ENCODE measurements at regions not wholly inside any gene's neighbourhood (a gene's known extent, or its start where the extent isn't known, plus 50 kb on each side); places are given as distances from the start of the nearest gene placed in this dataset.

DNA sequence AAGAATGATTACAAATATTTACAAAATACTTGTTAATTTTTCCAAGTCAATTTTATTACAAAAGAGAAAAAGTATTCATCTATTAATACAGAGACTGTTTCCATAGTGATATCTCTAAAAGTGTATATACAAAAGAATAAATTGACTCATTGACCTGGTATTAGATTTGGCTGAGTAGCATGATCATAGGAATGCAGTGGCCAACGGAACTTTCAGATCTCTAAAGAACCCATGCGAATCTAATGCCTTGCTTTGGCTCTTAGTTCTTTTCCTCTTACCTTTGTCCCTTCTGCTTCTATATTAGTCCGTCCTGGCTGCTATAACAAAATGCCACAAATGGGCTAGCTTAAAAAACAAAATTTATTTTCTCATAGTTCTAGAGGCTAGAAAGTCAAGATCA lies 717.8 kb downstream of the TMTC2 start:
- no peak overlapping the region for H3K4me3 ChIP-seq (ENCODE audit: low read depth, low read length)
- no peaks in the 10 kb centered on the region for H3K4me1 ChIP-seq (ENCODE audit: control insufficient read depth, insufficient read depth, low read length)
- no peak overlapping the region for H3K27ac ChIP-seq (ENCODE audit: low read depth, low read length)
- no peaks in the 10 kb centered on the region for H3K27me3 ChIP-seq (ENCODE audit: control insufficient read depth, insufficient read depth, low read length)
- no peaks in the 10 kb centered on the region for H3K36me3 ChIP-seq (ENCODE audit: control insufficient read depth, insufficient read depth, low read length)
- H3K9ac ChIP-seq (ENCODE audit: low read length), result no peak overlapping the region
- H3K9me3 ChIP-seq (ENCODE audit: control insufficient read depth, insufficient read depth, low read depth, low read length), result no peaks in the 10 kb centered on the region

DNA sequence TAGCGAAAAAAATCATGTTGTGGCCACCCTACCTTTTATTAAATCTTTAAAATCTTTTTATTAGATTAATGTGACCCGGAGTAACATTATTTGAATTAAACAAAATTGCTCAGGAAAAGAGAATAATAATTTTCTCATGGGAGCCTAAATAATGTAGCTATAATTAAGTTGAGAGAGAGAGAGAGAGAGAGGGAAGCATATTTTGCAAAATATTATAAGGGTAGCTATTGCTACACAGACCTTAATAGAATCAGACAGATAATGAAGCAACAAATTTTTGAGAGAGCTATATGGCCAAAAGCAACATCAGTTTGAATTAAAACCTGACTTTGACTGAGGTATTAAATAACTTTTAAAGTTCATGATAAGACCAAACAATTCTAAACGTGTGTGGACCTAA lies 703.5 kb downstream of the TMTC2 start:
- no peak overlapping the region for H3K9ac ChIP-seq (ENCODE audit: low read length)
- H3K4me1 ChIP-seq (ENCODE audit: control insufficient read depth, insufficient read depth, low read length), result 0 out of 2 replicates have a peak, but pooled peaks cover 2% of the 10 kb centered on the region
- H3K27ac ChIP-seq (ENCODE audit: low read depth, low read length), result no peak overlapping the region
- H3K36me3 ChIP-seq (ENCODE audit: control insufficient read depth, insufficient read depth, low read length), result no peaks in the 10 kb centered on the region
- no peaks in the 10 kb centered on the region for H3K9me3 ChIP-seq (ENCODE audit: control insufficient read depth, insufficient read depth, low read depth, low read length)
- H3K27me3 ChIP-seq (ENCODE audit: control insufficient read depth, insufficient read depth, low read length), result no peaks in the 10 kb centered on the region
- no peak overlapping the region for H3K4me3 ChIP-seq (ENCODE audit: low read depth, low read length)

DNA sequence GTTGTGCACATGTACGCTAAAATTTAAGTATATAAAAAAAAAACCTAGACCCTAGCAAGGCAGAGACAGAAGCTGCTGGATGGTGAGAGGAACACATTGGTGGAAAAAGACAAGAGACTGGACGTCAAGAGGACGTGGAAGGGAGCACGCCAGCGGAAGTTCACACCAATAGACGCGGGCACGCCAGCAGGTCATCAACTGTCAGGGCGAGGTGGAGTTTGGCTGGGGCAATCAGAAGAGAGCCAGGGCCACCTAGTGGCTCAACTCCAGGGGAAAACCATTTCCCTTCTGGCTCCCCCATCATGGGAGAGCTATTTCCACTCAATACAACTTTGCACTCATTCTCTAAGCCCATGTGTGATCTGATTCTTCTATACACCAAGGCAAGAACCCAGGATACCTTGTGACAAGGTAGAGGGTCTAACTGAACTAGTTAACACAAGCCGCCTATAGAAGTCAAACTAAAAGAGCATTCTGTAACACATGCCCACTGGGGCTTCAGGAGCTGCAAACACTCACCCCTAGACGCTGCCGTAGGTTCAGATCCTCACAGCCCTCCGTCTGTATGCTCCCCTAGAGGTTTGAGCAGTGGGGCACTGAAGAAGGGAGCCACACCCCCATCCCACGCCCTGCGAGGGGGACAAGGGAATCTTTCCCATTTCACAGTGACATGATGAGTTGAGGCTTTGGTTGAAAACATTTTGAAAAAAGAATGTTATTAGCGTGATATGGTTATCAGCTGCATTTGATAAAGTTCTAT lies 702.7 kb downstream of the TMTC2 start:
- no peak overlapping the region for H3K9ac ChIP-seq (ENCODE audit: low read length)
- H3K4me3 ChIP-seq (ENCODE audit: low read depth, low read length), result no peak overlapping the region
- H3K27ac ChIP-seq (ENCODE audit: low read depth, low read length), result no peak overlapping the region
- H3K4me1 ChIP-seq (ENCODE audit: control insufficient read depth, insufficient read depth, low read length), result 0 out of 2 replicates have a peak, but pooled peaks cover 2% of the 10 kb centered on the region
- H3K36me3 ChIP-seq (ENCODE audit: control insufficient read depth, insufficient read depth, low read length), result no peaks in the 10 kb centered on the region
- no peaks in the 10 kb centered on the region for H3K9me3 ChIP-seq (ENCODE audit: control insufficient read depth, insufficient read depth, low read depth, low read length)
- no peaks in the 10 kb centered on the region for H3K27me3 ChIP-seq (ENCODE audit: control insufficient read depth, insufficient read depth, low read length)

DNA sequence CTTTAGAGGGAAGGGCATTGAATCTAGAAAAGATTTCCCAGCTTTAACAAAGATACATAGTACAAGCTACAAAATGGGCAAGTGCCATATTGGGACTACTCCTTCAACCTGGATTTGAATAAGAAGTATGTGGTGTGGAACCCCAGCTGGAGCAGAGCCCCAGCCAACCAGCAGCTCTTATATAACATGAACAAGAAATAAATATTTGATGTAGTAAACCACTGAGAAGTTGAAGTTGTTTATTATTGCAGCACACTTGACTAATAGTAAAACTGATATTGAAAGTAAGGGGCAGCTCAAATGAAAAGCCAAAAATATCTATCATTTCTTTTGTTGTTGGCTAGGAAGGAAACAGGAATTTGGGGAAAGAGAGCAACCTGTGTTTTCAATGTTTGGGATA lies 701.8 kb downstream of the TMTC2 start:
- Histone ChIP-seq H3K27me3 (ENCODE audit: control insufficient read depth, insufficient read depth, low read length) (no peaks in the 10 kb centered on the region), H3K9me3 (ENCODE audit: control insufficient read depth, insufficient read depth, low read depth, low read length) (no peaks in the 10 kb centered on the region), H3K4me1 (ENCODE audit: control insufficient read depth, insufficient read depth, low read length) (0 out of 2 replicates have a peak, but pooled peaks cover 2% of the 10 kb centered on the region), H3K4me3 (ENCODE audit: low read depth, low read length) (no peak overlapping the region), H3K9ac (ENCODE audit: low read length) (no peak overlapping the region), H3K27ac (ENCODE audit: low read depth, low read length) (no peak overlapping the region), H3K36me3 (ENCODE audit: control insufficient read depth, insufficient read depth, low read length) (no peaks in the 10 kb centered on the region)

DNA sequence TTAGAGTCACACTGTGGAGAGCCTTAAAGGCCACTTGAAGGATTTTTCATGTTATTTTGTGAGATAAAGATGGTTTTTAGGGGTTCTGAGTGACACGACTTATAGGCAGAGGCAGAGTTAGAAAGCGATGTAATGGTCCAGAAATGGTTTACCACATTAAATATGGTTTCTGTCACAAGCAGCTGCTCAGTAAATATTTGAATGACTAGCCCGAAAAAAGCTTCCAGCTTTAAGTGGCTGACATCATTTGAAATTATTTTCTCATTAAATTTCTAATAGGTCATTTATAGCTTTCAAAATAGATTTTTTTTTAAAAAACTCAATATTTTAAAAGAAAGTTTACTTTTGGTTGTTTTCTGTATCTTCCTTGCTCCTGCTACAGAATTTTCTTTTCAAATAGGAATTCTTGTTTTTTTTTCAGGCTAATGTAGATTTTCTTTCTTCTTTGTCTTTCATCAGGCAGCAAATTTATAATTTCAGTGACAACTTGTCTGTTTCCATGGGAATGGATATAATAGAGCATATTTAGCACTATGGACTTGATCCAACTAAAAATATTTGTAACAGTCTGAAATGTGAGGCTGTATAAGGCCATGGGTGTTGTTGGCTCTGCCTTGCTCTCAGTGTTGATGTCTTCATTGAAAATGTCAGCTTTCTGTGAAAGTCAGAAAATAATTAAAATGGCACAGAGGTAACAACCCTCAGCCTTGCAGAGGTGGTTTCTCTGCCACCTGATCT lies 700.0 kb downstream of the TMTC2 start:
- Histone ChIP-seq H3K4me3 (ENCODE audit: low read depth, low read length) (no peak overlapping the region), H3K9ac (ENCODE audit: low read length) (no peak overlapping the region), H3K27me3 (ENCODE audit: control insufficient read depth, insufficient read depth, low read length) (no peaks in the 10 kb centered on the region), H3K4me1 (ENCODE audit: control insufficient read depth, insufficient read depth, low read length) (0 out of 2 replicates have a peak, but pooled peaks cover 2% of the 10 kb centered on the region), H3K27ac (ENCODE audit: low read depth, low read length) (no peak overlapping the region), H3K9me3 (ENCODE audit: control insufficient read depth, insufficient read depth, low read depth, low read length) (no peaks in the 10 kb centered on the region), H3K36me3 (ENCODE audit: control insufficient read depth, insufficient read depth, low read length) (no peaks in the 10 kb centered on the region)

DNA sequence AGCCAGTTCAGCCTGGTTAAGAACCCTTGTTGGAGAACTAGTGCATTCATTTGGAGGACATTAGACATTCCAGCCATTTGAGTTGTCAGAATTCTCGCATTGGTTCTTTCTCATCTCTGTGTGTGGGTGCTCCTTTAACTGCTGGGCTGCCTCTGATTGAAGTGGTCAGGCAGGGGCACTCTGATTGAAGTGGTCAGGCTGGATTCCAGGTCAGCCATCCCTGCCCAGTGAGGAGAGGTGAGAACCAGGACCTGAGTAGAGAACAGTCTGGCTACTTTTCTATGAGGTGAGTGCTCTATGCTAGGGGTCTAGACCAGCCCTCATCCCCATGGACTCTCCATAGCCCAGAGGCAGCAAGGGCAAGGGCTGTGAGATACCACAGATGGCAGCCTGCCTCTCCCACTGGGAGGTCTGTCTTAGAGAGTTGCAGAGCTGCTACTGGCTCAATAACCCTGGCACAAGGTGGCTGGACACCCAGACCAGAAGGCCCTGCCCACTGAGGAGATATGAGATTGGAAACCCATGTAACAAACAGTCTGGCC lies 691.6 kb downstream of the TMTC2 start:
- Histone ChIP-seq H3K9ac (ENCODE audit: low read length) (no peak overlapping the region), H3K9me3 (ENCODE audit: control insufficient read depth, insufficient read depth, low read depth, low read length) (0 out of 2 replicates have a peak, but pooled peaks cover 5% of the 10 kb centered on the region), H3K27me3 (ENCODE audit: control insufficient read depth, insufficient read depth, low read length) (no peaks in the 10 kb centered on the region), H3K4me3 (ENCODE audit: low read depth, low read length) (no peak overlapping the region), H3K4me1 (ENCODE audit: control insufficient read depth, insufficient read depth, low read length) (no peaks in the 10 kb centered on the region), H3K27ac (ENCODE audit: low read depth, low read length) (no peak overlapping the region), H3K36me3 (ENCODE audit: control insufficient read depth, insufficient read depth, low read length) (no peaks in the 10 kb centered on the region)

DNA sequence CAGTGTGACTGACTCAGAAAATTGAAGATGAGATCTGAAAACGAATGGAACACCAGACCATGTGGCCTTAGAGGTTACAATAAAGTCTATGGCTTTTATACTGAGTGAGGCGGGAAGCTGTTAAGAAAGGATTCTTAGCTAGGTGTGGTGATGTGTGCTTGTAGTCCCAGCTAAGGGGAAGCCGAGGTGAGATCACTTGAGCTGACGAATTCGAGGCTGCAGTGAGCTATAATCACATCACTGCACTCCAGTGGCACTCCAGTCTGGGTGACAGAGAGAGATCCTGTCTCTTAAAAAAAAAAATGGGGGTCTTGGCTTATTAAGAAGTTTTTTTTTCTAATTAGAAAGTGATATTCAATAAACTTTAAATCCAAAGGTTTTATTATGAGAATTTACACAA lies 678.6 kb downstream of the TMTC2 start:
- H3K9ac ChIP-seq (ENCODE audit: low read length), result no peak overlapping the region
- no peak overlapping the region for H3K27ac ChIP-seq (ENCODE audit: low read depth, low read length)
- H3K4me3 ChIP-seq (ENCODE audit: low read depth, low read length), result no peak overlapping the region
- no peaks in the 10 kb centered on the region for H3K36me3 ChIP-seq (ENCODE audit: control insufficient read depth, insufficient read depth, low read length)
- no peaks in the 10 kb centered on the region for H3K27me3 ChIP-seq (ENCODE audit: control insufficient read depth, insufficient read depth, low read length)
- H3K9me3 ChIP-seq (ENCODE audit: control insufficient read depth, insufficient read depth, low read depth, low read length), result peaks cover 6% of the 10 kb centered on the region; the same call in 1 of the 2 replicates
- H3K4me1 ChIP-seq (ENCODE audit: control insufficient read depth, insufficient read depth, low read length), result peaks cover 10% of the 10 kb centered on the region; the same call in 1 of the 2 replicates

DNA sequence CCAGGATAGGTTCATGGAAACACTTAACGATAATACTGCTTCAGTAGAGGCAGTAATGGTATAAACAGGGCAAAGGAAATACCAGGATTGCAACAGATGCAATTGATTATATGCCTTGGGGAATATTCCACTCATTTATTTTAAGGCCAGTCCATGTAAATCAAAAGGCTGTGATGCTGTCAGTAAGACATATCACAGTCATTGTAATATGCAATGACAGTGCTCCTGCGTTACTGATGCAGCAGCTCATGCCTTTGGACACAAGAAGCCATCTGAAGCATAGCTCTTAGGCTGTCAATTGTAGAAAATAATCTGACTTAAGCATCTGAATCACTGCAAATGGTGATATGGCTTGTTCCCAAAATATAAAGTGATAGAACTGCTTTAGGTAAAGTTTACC lies 674.8 kb downstream of the TMTC2 start:
- no peak overlapping the region for H3K27ac ChIP-seq (ENCODE audit: low read depth, low read length)
- peaks cover 6% of the 10 kb centered on the region; the same call in 1 of the 2 replicates for H3K9me3 ChIP-seq (ENCODE audit: control insufficient read depth, insufficient read depth, low read depth, low read length)
- H3K36me3 ChIP-seq (ENCODE audit: control insufficient read depth, insufficient read depth, low read length), result no peaks in the 10 kb centered on the region
- peaks cover 10% of the 10 kb centered on the region; the same call in 1 of the 2 replicates for H3K4me1 ChIP-seq (ENCODE audit: control insufficient read depth, insufficient read depth, low read length)
- H3K27me3 ChIP-seq (ENCODE audit: control insufficient read depth, insufficient read depth, low read length), result no peaks in the 10 kb centered on the region
- H3K4me3 ChIP-seq (ENCODE audit: low read depth, low read length), result no peak overlapping the region
- no peak overlapping the region for H3K9ac ChIP-seq (ENCODE audit: low read length)

DNA sequence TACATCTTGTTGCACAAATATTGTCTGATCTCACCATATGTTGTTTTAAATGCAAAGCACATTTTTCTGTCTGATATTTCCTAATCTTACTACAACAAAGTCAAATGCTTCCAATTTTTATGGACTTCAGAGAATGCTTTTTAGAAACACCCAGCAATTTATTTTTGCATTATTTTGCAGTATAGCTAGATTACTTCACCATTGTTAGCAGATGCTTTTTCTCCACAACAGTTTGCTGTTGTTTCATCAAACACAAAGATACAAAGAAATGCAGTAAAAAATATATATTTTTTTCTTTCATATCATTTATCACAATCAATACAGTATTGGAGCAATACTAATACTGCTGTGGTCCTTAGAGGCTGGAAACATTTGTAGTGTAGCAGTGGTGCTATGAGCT lies 674.4 kb downstream of the TMTC2 start:
- no peaks in the 10 kb centered on the region for H3K27me3 ChIP-seq (ENCODE audit: control insufficient read depth, insufficient read depth, low read length)
- H3K9ac ChIP-seq (ENCODE audit: low read length), result no peak overlapping the region
- H3K9me3 ChIP-seq (ENCODE audit: control insufficient read depth, insufficient read depth, low read depth, low read length), result peaks cover 6% of the 10 kb centered on the region; the same call in 1 of the 2 replicates
- no peak overlapping the region for H3K27ac ChIP-seq (ENCODE audit: low read depth, low read length)
- peaks cover 7% of the 10 kb centered on the region; the same call in 1 of the 2 replicates for H3K4me1 ChIP-seq (ENCODE audit: control insufficient read depth, insufficient read depth, low read length)
- no peak overlapping the region for H3K4me3 ChIP-seq (ENCODE audit: low read depth, low read length)
- no peaks in the 10 kb centered on the region for H3K36me3 ChIP-seq (ENCODE audit: control insufficient read depth, insufficient read depth, low read length)

DNA sequence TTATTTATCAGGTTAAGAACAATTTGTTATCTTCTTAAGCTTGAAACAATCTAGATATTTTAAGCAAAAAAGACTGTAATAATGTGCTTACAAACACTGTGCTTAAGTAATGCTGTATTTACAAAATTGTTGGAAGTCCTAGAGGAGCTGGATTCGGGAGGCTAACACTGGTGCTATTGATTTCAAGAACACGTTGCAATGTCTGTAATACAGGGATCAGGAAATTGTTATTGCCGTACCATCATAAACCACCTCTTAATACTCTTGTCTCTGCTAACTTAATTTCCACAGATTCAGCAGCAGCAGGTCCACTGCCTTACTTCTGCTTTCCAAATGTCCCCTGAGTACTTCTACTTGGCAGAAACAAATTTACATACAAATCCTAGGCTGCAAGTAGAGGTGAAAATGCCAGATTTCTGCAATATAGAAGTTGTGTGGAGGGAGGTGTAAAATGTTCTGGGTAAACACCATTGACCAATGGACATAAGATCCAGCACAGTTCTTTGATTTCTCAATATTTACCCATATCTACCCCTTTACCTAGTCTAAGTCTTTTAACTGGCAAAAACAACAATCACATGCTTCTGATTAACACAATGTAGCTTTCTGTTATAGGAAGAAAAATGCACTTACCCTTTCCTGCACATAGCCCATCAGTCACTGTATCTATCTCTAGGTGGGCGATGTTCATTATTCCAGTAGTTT lies 663.4 kb downstream of the TMTC2 start:
- Histone ChIP-seq H3K27ac (ENCODE audit: low read depth, low read length) (no peak overlapping the region), H3K4me1 (ENCODE audit: control insufficient read depth, insufficient read depth, low read length) (no peaks in the 10 kb centered on the region), H3K27me3 (ENCODE audit: control insufficient read depth, insufficient read depth, low read length) (no peaks in the 10 kb centered on the region), H3K9ac (ENCODE audit: low read length) (no peak overlapping the region), H3K4me3 (ENCODE audit: low read depth, low read length) (no peak overlapping the region), H3K36me3 (ENCODE audit: control insufficient read depth, insufficient read depth, low read length) (no peaks in the 10 kb centered on the region), H3K9me3 (ENCODE audit: control insufficient read depth, insufficient read depth, low read depth, low read length) (no peaks in the 10 kb centered on the region)
